Spleen (tissue), 7 donors: ENCODE measurements at regions not wholly inside any gene's neighbourhood (a gene's known extent, or its start where the extent isn't known, plus 50 kb on each side); places are given as distances from the start of the nearest gene placed in this dataset.

ENCODE experiments used
- CTCF ChIP-seq, 11 experiments: fragments of 200-600 bp in 7 of 11; fragments of 450-650 bp in 4 of 11; sonication (generic) in 4 of 11; IDR thresholded peaks in 8 of 11; conservative IDR thresholded peaks in 3 of 11; 1 replicate in 7 of 11; 2 replicates in 4 of 11; pipeline versions ENCODE4 v1.4.0 to v1.8.0; 2016 to 2021; ENCODE audit warnings: antibody characterized with exemption in 11 of 11, inconsistent platforms in 4 of 11, mild to moderate bottlenecking in 1 of 11
- POLR2AphosphoS5 ChIP-seq, 3 donors: sonication (generic); formaldehyde crosslinking; IDR thresholded peaks; one replicate each; pipeline ENCODE4 v1.5.1; 2017; ENCODE audit warnings: antibody characterized with exemption in 3 of 3
- donor health status: DM: no; HTN: no; CAD: no; lungs with moderate emphysema.
- donor health status: DM: no; HTN: no; CAD: no.
- donor health status: DM: no; HTN: no; CAD: no.

- TF ChIP-seq CTCF (IDR thresholded peaks at IDR 0.05 in 8 of 11, conservative IDR thresholded peaks at IDR 0.05 in 3 of 11): no peak
- TF ChIP-seq POLR2AphosphoS5 (IDR thresholded peaks at IDR 0.05): no peak
Observed at GRCh38 chr9:16322849-16323248, 547.6 kb downstream of the BNC2 start.
